ENCODE measurements at regions not wholly inside any gene's neighbourhood (a gene's known extent, or its start where the extent isn't known, plus 50 kb on each side); places are given as distances from the start of the nearest gene placed in this dataset.

GRCh38 chr6:157772820-157773219 is 50.2 kb upstream of the SNX9 start:
- no peak for DNase-seq (ENCODE audit: low read depth)

All from fibroblast of gingiva (primary cell).